ENCODE measurements at regions not wholly inside any gene's neighbourhood (a gene's known extent, or its start where the extent isn't known, plus 50 kb on each side); places are given as distances from the start of the nearest gene placed in this dataset.

DNA sequence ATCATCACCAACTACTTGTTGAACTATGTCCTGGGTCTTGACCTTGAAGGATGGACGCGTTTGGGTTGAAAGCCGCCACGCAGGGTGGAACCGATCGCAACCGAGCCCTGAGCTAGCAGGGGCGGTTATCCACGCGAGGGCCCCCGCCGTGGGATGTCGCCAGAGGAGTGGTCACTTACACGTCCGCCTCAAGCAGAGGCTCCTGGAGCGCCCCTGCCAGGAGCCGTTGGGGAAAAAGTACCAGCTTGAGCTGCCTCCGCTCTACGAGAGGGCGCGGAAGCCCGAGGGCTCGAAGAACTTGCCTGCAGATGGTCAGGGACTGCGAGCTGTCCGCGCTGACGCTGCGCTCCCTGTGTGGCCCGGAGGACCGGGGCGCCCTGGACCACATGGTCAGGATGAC, 100.7 kb upstream of the OR4C13 start:
- DNase-seq (ENCODE audit: extremely low read depth in 1 of 4, low spot score in 3 of 4) = no peak
- H2AFZ ChIP-seq (ENCODE audit: low read depth, low read length) = no peak overlapping the region
- no peaks in the 10 kb centered on the region for H3K9me3 ChIP-seq (replicated peaks; ENCODE audit: control insufficient read depth, insufficient read depth, low read depth, low read length)
- no peak overlapping the region for H3K4me2 ChIP-seq (ENCODE audit: insufficient read depth, low read length)
- BruUV-seq (replicated peaks) = no TSS peak
- intact Hi-C loops (cut with micrococcal nuclease) = no loop called here
- TF ChIP-seq TEAD1 (CRISPR knock-in tag; IDR thresholded peaks at IDR 0.05) (no peak), ZBTB8A (IDR thresholded peaks at IDR 0.05; ENCODE audit: partially characterized antibody) (no peak), BMI1 (IDR thresholded peaks at IDR 0.05; ENCODE audit: low read length) (no peak), HMG20B (CRISPR knock-in tag; IDR thresholded peaks at IDR 0.05) (no peak), SRSF3 (IDR thresholded peaks at IDR 0.05; ENCODE audit: insufficient read depth, low read length) (no peak)
- in situ Hi-C loops (cut with MboI) = no loop called here
- no peak overlapping the region for H3K9ac ChIP-seq (ENCODE audit: insufficient read depth in 1 of 2, low read depth in 2 of 2, low read length in 2 of 2)
- H3K79me2 ChIP-seq (ENCODE audit: control insufficient read depth, insufficient read depth, low read length) = no peaks in the 10 kb centered on the region
- no peaks in the 10 kb centered on the region for H3K27me3 ChIP-seq (ENCODE audit: control insufficient read depth in 2 of 2, insufficient read depth in 2 of 2, low read length in 2 of 2)
- FAIRE-seq = no peak
- H3K4me3 ChIP-seq = no peak overlapping the region
- ChIA-PET CTCF (ENCODE audit: low intra/inter-chr PET ratio) (no interaction called here), POLR2A (no interaction called here)
- H3K36me3 ChIP-seq (ENCODE audit: control insufficient read depth, insufficient read depth, low read length) = no peaks in the 10 kb centered on the region
- ATAC-seq = no peak
- H3K4me1 ChIP-seq (replicated peaks in 1 of 2; ENCODE audit: control insufficient read depth in 2 of 2, insufficient read depth in 2 of 2, low read length in 2 of 2) = no peaks in the 10 kb centered on the region
- WGBS (ENCODE audit: insufficient coverage, low coverage, missing lambda C conversion rate) = 4% methylated on average over 23 of the region's 31 CpGs
- H3K9me1 ChIP-seq (ENCODE audit: control insufficient read depth, insufficient read depth, low read length) = no peaks in the 10 kb centered on the region
- no peaks in the 10 kb centered on the region for H4K20me1 ChIP-seq (replicated peaks; ENCODE audit: control insufficient read depth, insufficient read depth, low read length)
- H3K27ac ChIP-seq (ENCODE audit: extremely low read depth, low read depth, low read length) = no peak overlapping the region

DNA sequence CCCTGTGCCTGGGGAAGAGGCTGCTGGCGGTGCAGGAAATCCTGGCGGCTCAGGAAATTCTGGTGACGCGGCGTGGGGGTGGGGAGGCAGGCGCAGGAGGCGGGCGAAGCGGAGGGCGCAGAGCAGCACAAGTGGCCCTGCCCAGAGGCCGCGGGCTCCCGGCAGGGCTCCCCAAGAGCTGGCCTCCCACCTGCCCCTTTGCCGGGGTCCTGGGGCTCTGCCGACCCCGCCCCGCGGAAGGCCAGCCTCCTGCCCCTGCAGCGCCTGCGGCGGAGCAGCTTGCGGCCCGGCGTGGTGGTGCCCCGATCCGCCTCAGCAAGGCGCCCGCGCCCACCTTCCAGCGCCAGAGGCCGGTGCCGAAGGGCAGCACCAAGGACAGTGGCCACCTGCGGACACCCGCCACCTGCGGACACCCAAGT, 100.2 kb upstream of the OR4C13 start:
- Histone ChIP-seq H3K27ac (ENCODE audit: extremely low read depth, low read depth, low read length) (no peak overlapping the region), H2AFZ (ENCODE audit: low read depth, low read length) (no peak overlapping the region), H3K9me3 (replicated peaks; ENCODE audit: control insufficient read depth, insufficient read depth, low read depth, low read length) (no peaks in the 10 kb centered on the region), H3K36me3 (ENCODE audit: control insufficient read depth, insufficient read depth, low read length) (no peaks in the 10 kb centered on the region), H4K20me1 (replicated peaks; ENCODE audit: control insufficient read depth, insufficient read depth, low read length) (no peaks in the 10 kb centered on the region), H3K4me3 (no peak overlapping the region), H3K9me1 (ENCODE audit: control insufficient read depth, insufficient read depth, low read length) (no peaks in the 10 kb centered on the region), H3K4me1 (replicated peaks in 1 of 2; ENCODE audit: control insufficient read depth in 2 of 2, insufficient read depth in 2 of 2, low read length in 2 of 2) (no peaks in the 10 kb centered on the region), H3K27me3 (ENCODE audit: control insufficient read depth in 2 of 2, insufficient read depth in 2 of 2, low read length in 2 of 2) (no peaks in the 10 kb centered on the region), H3K79me2 (ENCODE audit: control insufficient read depth, insufficient read depth, low read length) (no peaks in the 10 kb centered on the region), H3K9ac (ENCODE audit: insufficient read depth in 1 of 2, low read depth in 2 of 2, low read length in 2 of 2) (no peak overlapping the region), H3K4me2 (ENCODE audit: insufficient read depth, low read length) (no peak overlapping the region)
- DNase-seq (ENCODE audit: extremely low read depth in 1 of 4, low spot score in 3 of 4) (no peak), FAIRE-seq (no peak), ATAC-seq (no peak)
- in situ Hi-C loops (cut with MboI) = no loop called here
- no TSS peak for BruUV-seq (replicated peaks)
- ChIA-PET POLR2A (no interaction called here), CTCF (ENCODE audit: low intra/inter-chr PET ratio) (no interaction called here)
- WGBS (ENCODE audit: insufficient coverage, low coverage, missing lambda C conversion rate) = 5% methylated on average over 11 of the region's 35 CpGs
- intact Hi-C loops (cut with micrococcal nuclease) = no loop called here
- TF ChIP-seq AFF1 (IDR thresholded peaks at IDR 0.05; ENCODE audit: low read depth in 1 of 2, partially characterized antibody in 2 of 2) (no peak), CREBBP (IDR thresholded peaks at IDR 0.05; ENCODE audit: low read depth, low read length) (no peak), SP2 (IDR thresholded peaks at IDR 0.05; ENCODE audit: extremely low read depth, low read depth, low read length, poor library complexity, severe bottlenecking) (no peak), TBP (optimal IDR thresholded peaks at IDR 0.05; ENCODE audit: low read depth, low read length) (no peak), FOXA1 (IDR thresholded peaks at IDR 0.05; ENCODE audit: borderline replicate concordance) (no peak), TAF15 (IDR thresholded peaks at IDR 0.05; ENCODE audit: low read depth, low read length) (no peak), NFXL1 (CRISPR knock-in tag; IDR thresholded peaks at IDR 0.05) (no peak), COPS2 (conservative IDR thresholded peaks at IDR 0.05) (no peak), ZNF224 (CRISPR knock-in tag; IDR thresholded peaks at IDR 0.05) (no peak)

All from K562 (cell line).